HG02678 (cell line): ENCODE measurements at regions not wholly inside any gene's neighbourhood (a gene's known extent, or its start where the extent isn't known, plus 50 kb on each side); places are given as distances from the start of the nearest gene placed in this dataset.

Experiments
- ATAC-seq: cut with Tn5 transposase; IDR thresholded peaks from one replicate; pipeline ENCODE4 v1.9.1; 2021; ENCODE audit warnings: mild to moderate bottlenecking, moderate library complexity; ENCODE audit not compliant: unreplicated experiment

GRCh38 chr1:201589186-201589585, 50.3 kb downstream of the NAV1 start:
- no peak for ATAC-seq

GRCh38 chr1:201590474-201590873, 51.5 kb downstream of the NAV1 start:
- ATAC-seq = no peak

GRCh38 chr1:201591348-201591747, 52.4 kb downstream of the NAV1 start:
- ATAC-seq = no peak

DNA sequence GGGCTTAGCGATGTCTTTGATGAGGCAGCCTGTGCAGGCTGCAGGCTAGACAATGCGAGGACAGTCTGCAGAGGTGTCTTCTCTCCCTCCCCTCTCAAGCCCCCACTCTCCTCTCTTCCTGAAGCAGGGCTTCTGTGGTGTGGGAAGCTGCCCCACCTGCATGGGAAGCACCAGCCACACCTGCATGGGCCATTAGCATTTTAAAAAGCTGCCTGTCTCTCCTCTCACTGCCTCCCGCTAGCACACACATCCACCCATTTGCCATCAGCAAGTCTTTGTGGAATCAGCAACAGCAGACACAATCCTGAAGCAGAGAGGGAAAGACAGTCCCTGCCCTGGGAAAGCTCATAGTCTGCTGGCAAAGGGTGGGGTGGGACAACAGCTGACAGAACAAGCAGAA, 53.1 kb downstream of the NAV1 start:
- ATAC-seq = no peak

DNA sequence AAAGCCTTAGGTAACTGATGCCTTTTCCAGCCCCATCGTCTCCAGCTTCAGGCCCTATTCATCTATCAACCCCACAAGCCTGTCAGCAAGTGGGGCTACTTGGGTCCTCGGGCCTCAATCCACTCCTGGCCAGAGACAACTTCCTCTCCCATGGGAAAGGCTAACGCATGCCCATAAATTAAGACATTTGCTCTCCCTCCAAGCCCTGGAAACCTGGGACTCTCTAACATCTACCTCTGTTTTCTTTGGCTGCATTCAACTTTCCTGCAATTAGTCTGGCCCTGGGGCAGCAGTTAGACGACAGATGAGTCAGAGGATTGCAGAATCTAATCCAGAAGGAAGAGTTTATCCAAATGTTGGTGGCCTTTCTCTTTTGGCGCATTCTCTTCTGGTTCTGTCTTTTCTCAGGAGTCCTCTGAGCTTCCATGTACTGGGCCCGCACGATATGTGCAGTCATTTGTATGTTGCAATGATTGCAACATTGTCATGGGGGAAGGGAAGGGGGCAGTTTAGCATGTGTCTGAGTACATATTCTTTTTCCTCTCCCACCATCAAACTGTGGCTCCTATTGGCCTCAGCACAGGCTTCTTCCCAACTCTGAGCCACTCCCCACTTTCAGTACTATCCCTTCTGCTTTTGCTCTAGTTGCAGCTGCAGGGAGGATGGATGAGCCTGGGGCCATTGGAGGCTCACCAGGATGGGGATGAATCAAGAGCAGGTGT, 54.4 kb downstream of the NAV1 start:
- ATAC-seq = no peak

GRCh38 chr1:201594575-201595245, 55.8 kb downstream of the NAV1 start:
- no peak for ATAC-seq

DNA sequence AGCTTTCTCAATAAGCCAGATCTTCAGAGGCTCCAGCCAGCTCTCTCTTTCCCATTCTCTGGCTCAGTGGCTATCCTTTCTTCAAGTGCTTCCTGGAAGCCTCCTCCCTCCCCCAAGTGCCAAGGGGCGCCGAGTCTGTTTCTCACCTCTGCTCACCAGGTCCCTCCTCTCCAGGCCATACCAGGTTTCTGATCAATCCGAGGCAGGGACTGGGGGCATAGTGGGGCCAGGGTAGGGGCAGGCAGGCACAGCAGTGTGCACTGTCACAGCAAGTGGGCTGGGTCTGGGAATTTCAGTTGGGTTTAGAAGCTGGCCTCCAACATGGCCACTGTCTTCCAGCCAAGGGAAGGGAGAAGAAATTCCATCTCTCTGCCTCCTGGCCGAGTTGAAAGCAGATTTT, 56.5 kb downstream of the NAV1 start:
- no peak for ATAC-seq

DNA sequence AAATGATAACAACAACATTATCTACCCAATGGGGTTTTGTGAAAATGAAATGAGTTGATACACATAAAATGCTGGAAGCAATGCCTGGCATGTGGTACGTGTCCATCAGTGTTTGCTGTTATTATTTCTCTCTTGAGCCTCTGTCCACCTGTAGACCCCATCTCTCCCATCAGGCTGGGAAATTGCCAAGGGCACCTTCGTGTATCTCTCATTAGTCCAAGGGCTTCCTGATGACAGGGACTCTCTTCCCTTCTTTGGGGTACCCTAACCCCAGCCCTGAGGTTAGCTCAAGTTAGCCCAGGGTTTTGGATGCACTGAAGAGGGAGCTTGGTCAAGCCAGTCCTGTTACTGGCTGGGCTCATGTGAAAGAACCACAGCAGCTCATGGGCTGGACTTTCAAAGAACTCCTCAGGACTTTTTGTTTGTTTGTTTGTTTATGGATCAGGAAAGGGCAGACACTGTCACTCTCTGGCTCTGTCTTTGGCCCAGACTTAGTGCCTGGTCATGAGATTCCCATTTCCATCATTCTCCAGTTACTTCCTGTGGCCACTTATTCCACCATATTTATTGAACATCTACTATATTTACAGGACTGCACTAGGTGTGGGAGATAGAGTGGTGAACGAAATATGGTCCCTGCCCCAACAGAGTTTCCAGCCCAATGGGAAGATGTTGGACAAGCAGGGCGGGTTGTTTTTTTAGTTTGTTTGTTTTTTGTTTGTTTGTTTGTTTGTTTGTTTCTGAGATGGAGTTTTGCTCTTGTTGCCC, 57.4 kb downstream of the NAV1 start:
- ATAC-seq = no peak

- ATAC-seq = no peak
These were observed 58.8 kb downstream of the NAV1 start for GRCh38 chr1:201597551-201598230.

DNA sequence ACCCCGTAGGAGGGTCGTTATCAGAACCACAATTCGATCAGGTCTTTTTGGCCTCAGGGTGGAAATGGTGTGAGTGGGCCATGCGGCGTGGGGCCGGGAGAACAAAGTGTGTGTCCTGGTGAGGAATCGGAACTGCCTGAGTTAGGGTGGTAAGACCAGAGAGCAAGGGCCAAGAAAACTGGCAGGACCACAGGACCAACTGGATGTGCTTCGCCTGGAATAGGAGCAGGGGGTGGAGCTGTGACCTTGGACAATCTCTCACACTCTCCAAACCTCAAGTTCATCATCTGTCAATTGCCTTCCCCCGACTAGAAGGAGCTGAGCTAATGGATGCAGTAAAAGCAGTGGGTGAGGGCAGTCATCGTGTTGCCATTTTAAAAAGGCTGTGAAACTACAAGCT, 59.5 kb downstream of the NAV1 start:
- ATAC-seq = no peak

- ATAC-seq = no peak
These were observed 60.0 kb downstream of the NAV1 start for GRCh38 chr1:201598973-201599372.

DNA sequence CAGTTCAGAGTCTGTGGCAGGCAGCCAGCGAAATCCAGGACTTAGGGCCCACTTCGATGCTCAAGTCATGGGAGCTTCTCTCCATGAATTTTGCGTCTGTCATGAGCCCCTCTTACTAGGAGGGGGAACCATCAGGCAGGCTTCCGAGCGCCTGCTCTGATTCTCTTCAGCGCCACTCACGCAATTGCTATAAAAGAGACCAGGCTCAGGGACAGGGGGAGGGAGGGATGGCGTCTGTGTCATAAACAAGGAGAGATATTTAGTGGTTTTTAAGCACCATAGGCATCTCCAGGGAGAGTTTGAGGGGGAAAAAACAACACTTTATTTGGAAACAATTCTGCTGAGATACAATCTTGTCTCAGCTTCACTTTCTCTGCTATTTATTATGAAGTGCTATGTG, 60.6 kb downstream of the NAV1 start:
- no peak for ATAC-seq

- ATAC-seq = no peak
These were observed 63.7 kb downstream of the NAV1 start for GRCh38 chr1:201602413-201603265.

DNA sequence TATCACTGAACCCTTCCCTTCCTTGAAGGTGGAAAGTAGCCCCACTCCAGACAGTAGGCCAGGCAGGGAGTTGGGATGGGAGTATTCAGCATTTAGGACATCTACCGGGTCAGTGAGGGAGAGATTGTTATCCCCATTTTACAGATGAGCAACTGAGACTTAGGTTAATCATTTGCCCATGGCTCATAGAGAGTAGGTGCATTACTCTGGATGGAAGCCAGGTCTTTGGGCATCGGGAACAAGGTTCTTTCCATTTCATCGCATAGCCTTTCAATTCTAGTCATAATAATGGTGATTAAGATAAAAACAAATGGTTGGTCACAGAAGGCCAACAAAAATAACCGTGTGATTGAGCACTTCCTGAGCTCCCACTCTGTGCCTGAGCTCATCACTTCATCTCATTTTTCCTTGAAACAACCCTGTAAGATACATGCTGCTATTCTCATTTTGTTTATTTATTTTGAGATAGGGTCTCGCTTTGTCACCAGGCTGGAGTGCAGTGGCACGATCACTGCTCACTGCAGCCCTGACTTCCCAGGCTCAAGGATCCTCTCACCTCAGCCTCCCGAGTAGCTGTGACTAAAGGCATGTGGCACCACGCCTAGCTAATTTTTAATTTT, 64.8 kb downstream of the NAV1 start:
- no peak for ATAC-seq

DNA sequence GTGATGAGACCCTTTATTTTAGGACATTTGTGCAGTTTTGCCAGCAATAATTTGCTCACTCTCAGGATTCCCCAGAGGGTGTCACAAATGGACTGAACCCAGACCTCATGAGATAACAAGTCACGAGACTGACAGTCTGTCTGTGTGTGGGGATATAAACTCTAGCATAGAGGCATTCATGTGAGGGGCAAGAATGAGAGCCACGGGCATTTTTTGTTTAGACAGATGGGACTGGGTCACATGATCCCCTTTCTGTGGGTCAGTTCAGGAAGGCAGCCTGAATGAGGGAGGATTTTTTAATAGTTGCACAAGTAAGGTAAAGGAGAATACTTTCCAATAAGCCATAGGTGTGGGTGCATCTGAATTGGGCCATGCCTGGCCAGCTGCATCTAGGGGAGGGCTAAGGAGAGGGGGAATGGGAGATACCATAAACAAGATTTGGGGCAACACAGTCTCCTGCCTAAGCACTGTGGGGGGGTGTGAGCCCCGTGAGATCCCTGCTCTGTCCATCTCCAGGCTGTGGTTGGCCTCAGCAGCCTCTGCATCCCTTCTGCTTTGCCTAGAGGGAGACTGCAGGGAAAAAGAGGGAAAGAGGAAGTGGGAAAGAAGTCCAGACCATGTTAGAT, 66.6 kb downstream of the NAV1 start:
- ATAC-seq = no peak

DNA sequence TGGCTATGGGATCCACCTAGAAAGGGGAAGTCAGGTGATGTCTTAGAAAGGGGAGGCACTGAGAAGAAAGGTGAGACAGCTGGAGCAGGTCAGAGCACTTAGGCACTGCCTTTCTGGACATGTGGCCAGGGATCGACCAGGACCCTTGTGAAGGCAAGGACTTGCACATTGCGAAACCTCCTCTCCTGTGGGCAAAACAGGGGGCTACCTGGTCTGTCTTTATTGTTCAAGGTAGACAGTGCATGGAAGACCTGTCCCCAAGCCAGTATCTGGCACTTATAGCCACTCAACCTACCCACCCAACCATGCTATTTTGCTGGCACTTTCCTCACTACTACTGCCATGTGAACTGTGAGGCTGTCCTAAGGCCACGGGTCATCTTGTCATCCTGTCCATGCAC, 67.2 kb downstream of the NAV1 start:
- ATAC-seq = no peak

DNA sequence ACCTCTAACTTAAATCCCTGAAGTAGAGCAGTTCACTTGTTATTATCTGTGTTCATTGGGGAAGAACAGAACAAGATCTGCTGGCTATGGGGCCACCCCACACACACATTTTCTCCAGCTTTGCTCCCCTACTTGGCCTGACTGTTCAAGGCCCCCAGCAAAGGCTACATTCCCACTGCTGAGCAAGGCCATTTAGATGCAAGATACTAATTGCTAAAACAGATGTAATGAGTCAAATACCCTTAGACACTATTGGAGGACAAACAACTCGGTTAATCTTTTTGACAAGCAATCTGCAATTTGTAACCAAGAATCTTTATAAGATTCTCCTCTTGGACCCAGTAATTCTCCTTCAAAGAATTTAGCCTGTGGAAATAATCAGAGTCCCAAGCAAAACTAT, 67.7 kb downstream of the NAV1 start:
- ATAC-seq = no peak

DNA sequence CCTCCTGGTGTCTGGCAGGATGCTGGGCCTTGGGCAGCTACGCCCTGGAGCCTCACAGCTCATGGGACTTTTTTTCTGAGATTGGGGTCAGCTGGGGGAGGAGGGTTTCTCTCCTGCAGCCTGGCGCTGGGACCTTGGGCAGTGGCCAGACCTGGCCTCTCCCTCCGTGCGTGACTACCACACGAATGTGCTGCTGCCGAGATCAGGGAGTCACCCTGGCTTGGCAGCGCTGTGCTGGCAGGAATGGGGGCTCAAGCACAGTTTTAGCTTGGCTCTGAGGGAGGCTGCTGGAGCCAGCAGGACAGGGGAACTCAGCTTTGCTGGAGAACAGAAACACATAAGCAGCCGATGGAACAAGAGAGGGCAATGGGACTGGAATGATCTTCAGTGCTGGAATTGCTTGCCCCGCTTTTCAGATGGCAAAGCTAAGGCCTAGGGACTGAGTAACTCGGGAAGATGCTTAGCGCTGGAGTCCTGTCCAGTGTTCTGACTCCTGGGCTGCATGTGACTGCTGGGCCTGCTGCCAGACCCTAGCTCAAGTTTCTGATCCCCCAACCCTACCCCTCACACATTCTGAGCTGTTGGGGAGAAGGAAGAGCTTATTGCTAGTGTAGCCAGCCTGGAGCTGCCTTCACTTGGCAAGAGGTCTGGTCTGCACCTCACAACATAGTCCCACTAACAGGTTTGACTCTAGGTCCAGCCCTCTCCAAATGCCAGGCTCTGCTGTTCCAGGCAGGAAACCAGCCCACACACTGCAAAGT, 69.9 kb downstream of the NAV1 start:
- ATAC-seq = no peak
